ENCODE measurements at regions not wholly inside any gene's neighbourhood (a gene's known extent, or its start where the extent isn't known, plus 50 kb on each side); places are given as distances from the start of the nearest gene placed in this dataset.

- TF ChIP-seq CTCF (optimal IDR thresholded peaks at IDR 0.05 in 1 of 3, IDR thresholded peaks at IDR 0.05 in 1 of 3, conservative IDR thresholded peaks at IDR 0.05 in 1 of 3; ENCODE audit: extremely low read depth in 1 of 3, insufficient read depth in 2 of 3, low read length in 3 of 3) (no peak), EZH2 (IDR thresholded peaks at IDR 0.05; ENCODE audit: low read length) (no peak)
These were observed 400.6 kb upstream of the NR3C2 start for GRCh38 chr4:148842843-148843242.
